Breast epithelium (tissue), 3 donors: ENCODE measurements at regions not wholly inside any gene's neighbourhood (a gene's known extent, or its start where the extent isn't known, plus 50 kb on each side); places are given as distances from the start of the nearest gene placed in this dataset.

Experiments used
- POLR2A ChIP-seq: fragments of 450-650 bp; IDR thresholded peaks from one replicate; pipeline ENCODE4 v1.6.1; 2016; ENCODE audit warnings: antibody characterized with exemption, mild to moderate bottlenecking, moderate library complexity
- TF ChIP-seq, protein P1 (sequence below), 3 donors: fragments of 450-650 bp; IDR thresholded peaks; one replicate each; pipeline ENCODE4 v1.5.1; 2016 to 2017; ENCODE audit warnings: antibody characterized with exemption in 3 of 3, mild to moderate bottlenecking in 3 of 3, moderate library complexity in 3 of 3

GRCh38 chr6:14702678-14703077 is 543.2 kb upstream of the JARID2 start:
- TF ChIP-seq, protein P1, sequence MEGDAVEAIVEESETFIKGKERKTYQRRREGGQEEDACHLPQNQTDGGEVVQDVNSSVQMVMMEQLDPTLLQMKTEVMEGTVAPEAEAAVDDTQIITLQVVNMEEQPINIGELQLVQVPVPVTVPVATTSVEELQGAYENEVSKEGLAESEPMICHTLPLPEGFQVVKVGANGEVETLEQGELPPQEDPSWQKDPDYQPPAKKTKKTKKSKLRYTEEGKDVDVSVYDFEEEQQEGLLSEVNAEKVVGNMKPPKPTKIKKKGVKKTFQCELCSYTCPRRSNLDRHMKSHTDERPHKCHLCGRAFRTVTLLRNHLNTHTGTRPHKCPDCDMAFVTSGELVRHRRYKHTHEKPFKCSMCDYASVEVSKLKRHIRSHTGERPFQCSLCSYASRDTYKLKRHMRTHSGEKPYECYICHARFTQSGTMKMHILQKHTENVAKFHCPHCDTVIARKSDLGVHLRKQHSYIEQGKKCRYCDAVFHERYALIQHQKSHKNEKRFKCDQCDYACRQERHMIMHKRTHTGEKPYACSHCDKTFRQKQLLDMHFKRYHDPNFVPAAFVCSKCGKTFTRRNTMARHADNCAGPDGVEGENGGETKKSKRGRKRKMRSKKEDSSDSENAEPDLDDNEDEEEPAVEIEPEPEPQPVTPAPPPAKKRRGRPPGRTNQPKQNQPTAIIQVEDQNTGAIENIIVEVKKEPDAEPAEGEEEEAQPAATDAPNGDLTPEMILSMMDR (IDR thresholded peaks at IDR 0.05): no peak
- no peak for TF ChIP-seq POLR2A
